ENCODE measurements at regions not wholly inside any gene's neighbourhood (a gene's known extent, or its start where the extent isn't known, plus 50 kb on each side); places are given as distances from the start of the nearest gene placed in this dataset.

DNA sequence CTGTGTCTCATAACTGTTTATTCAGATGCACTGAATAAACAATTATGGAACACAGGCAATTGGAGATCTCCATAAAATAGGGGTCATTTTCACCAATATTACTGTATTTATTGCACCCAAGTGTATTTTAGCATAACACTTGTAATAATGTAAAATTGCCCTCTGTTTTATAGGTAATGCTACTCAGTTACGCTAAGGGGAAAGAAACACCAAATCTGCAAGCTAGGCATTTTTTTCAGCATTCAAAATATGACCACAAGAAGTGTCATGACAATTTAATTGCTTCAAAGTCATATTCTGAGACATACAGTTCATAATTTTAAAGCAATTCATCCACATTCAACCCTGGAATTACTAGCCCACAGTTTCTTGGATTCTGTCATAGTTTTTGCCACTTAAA lies 643.2 kb upstream of the NOX3 start:
- Mint-ChIP-seq H3K36me3 (peaks cover 7 to 12% of the 10 kb centered on the region in 2 donors), H3K27ac (no peak overlapping the region), H3K9me3 (peaks cover 5 to 14% (median 8%) of the 10 kb centered on the region in 7 donors), H3K27me3 (no peaks in the 10 kb centered on the region), H3K4me1 (no peaks in the 10 kb centered on the region), H3K4me3 (no peak overlapping the region)
- no peak for ATAC-seq (ENCODE audit: low read depth in 2 of 2)
- DNase-seq = no peak

DNA sequence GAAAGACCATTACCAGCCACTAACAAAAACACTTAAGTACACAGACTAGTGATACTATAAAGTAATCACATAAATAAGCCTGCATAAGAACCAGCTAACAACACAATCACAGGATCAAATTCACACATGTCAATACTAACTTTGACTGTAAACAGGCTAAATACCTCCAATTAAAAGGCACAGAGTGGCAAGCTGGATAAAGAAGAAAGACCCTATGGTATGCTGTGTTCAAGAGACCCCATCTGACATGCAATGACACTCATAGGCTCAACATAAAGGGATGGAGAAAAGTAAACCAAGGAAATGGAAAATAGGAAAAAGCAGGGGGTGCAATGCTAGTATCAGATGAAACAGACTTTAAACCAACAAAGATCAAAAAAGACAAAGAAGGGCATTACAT lies 631.8 kb upstream of the NOX3 start:
- Mint-ChIP-seq H3K36me3 (peaks cover 19 to 29% of the 10 kb centered on the region in 2 donors), H3K27me3 (no peaks in the 10 kb centered on the region), H3K4me1 (no peaks in the 10 kb centered on the region), H3K9me3 (peaks cover 20 to 78% (median 64%) of the 10 kb centered on the region in 7 donors), H3K27ac (peak overlapping the region in 1 of 6 donors; percentile 17), H3K4me3 (no peak overlapping the region)
- DNase-seq (no peak), ATAC-seq (ENCODE audit: low read depth in 2 of 2) (no peak)

DNA sequence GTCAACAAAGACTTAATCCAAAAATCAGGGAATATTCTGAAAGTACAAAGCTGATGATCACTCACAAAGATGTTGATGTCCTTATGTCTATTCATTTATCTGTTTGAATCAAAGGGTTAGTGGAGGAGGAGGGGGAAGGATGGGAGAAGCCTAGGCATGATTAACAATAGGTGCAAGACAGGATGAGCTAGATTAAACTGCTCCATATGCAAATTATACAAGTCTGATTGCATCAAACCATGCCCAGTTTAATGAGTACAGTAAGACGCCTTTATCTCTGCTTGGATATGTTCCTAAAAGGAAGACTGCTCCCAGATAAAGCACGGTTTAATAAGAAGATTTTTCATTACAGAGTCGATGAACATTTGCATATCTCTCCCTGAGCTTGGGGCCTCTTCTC lies 626.4 kb upstream of the NOX3 start:
- Mint-ChIP-seq H3K36me3 (peaks cover 3 to 5% of the 10 kb centered on the region in 2 donors), H3K4me3 (no peak overlapping the region), H3K9me3 (peaks cover 3 to 24% (median 16%) of the 10 kb centered on the region in 7 donors), H3K27me3 (no peaks in the 10 kb centered on the region), H3K4me1 (no peaks in the 10 kb centered on the region), H3K27ac (no peak overlapping the region)
- no peak for DNase-seq
- no peak for ATAC-seq (ENCODE audit: low read depth in 2 of 2)

DNA sequence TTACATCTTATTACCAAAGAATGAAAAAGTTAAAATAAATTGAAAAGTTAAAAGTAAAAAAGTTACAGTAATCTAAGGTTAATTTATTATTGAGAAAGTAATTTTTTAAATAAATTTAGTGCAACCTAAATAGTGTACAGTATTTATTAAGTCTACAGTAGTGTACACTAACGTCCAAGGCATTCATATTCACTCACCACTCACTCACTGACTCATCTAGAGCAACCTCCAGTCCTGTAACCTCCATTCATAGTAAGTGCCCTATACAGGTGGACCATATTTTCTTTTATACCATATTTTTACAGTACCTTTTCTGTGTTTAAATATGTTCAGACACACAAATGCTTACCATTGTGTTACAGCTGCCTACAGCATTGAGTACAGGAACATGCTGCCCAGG lies 624.7 kb upstream of the NOX3 start:
- ATAC-seq (ENCODE audit: low read depth in 2 of 2) = no peak
- no peak for DNase-seq
- Mint-ChIP-seq H3K36me3 (no peaks in the 10 kb centered on the region), H3K9me3 (peaks cover 0 to 13% (median 7%) of the 10 kb centered on the region in 7 donors), H3K4me1 (no peaks in the 10 kb centered on the region), H3K27me3 (no peaks in the 10 kb centered on the region), H3K4me3 (no peak overlapping the region), H3K27ac (no peak overlapping the region)

DNA sequence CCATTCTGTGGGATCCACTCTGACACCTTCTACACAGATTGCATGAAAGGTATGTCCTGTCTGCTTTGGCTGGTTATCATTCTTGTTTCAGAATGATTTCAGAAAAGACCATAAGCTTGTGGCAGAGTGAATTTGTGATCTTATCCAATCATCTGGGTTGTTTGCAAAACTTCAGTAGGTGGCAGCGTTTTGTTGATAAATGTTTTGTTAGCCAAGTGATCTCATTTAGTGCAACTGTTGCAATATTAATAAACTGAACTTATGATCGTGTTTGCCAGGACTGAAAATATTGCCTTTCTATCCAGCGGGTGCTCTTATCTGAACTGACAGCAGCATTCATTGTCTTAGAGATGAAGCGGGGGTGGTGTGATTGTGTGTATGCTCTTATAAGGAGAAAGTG lies 613.2 kb upstream of the NOX3 start:
- no peak overlapping the region for H3K4me3 Mint-ChIP-seq
- no peaks in the 10 kb centered on the region for H3K27me3 Mint-ChIP-seq
- ATAC-seq (ENCODE audit: low read depth in 2 of 2) (no peak), DNase-seq (no peak)
- no peaks in the 10 kb centered on the region for H3K9me3 Mint-ChIP-seq
- peaks cover 5 to 7% (median 6%) of the 10 kb centered on the region in 3 donors for H3K4me1 Mint-ChIP-seq
- peak overlapping the region in 3 of 6 donors; percentile 3 to 76 (median 21) for H3K27ac Mint-ChIP-seq
- no peaks in the 10 kb centered on the region for H3K36me3 Mint-ChIP-seq

DNA sequence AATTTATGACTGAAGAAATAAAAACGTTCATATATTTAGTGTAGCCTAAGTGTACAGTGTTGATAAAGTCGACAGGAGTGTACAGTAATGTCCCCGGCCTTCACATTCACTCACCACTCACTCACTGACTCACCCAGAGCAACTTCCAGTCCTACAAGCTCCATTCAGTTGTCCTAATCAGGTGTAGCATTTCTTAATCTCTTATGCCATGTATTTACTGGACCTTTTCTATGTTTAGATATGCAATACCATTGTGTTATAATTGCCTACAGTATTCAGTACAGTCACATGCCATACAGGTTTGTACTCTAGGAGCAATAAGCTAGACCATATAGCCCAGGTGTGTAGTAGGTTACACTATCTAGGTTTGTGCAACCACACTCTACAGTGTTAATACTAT lies 610.2 kb upstream of the NOX3 start:
- no peak overlapping the region for H3K4me3 Mint-ChIP-seq
- peaks cover 5 to 7% (median 6%) of the 10 kb centered on the region in 3 donors for H3K4me1 Mint-ChIP-seq
- DNase-seq = no peak
- H3K36me3 Mint-ChIP-seq = no peaks in the 10 kb centered on the region
- no peak for ATAC-seq (ENCODE audit: low read depth in 2 of 2)
- H3K9me3 Mint-ChIP-seq = no peaks in the 10 kb centered on the region
- H3K27me3 Mint-ChIP-seq = no peaks in the 10 kb centered on the region
- peak overlapping the region in 1 of 6 donors; percentile 12 for H3K27ac Mint-ChIP-seq

DNA sequence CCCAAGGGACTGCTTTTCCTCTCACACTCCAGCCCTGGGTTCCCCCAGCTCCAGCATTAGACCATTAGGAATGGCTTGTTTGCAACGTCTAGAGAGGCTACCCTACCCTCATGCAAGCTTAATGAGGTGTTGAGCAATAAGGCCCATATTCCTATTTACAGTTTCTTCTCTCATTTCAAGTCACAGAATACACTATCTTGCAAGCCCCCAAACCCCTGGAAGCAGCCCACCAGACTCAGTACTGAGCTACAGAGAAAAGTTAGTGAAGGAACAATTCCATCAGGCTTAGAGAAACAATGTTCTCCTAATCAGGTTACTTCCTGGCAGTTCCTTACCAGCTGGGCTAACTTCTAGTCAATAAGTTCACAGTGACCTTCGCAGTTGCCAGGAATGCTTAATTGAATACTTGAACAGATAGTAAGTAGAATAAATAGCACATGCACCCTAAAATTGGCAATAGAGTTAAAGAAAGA lies 606.5 kb upstream of the NOX3 start:
- Mint-ChIP-seq H3K27ac (no peak overlapping the region), H3K27me3 (peaks cover 0 to 7% (median 0%) of the 10 kb centered on the region in 3 donors), H3K36me3 (peaks cover under 1 to 7% of the 10 kb centered on the region in 2 donors), H3K9me3 (peaks cover 0 to 4% (median 0%) of the 10 kb centered on the region in 7 donors), H3K4me1 (peaks cover 3 to 10% (median 6%) of the 10 kb centered on the region in 3 donors), H3K4me3 (no peak overlapping the region)
- DNase-seq = no peak
- ATAC-seq (ENCODE audit: low read depth in 2 of 2) = no peak

DNA sequence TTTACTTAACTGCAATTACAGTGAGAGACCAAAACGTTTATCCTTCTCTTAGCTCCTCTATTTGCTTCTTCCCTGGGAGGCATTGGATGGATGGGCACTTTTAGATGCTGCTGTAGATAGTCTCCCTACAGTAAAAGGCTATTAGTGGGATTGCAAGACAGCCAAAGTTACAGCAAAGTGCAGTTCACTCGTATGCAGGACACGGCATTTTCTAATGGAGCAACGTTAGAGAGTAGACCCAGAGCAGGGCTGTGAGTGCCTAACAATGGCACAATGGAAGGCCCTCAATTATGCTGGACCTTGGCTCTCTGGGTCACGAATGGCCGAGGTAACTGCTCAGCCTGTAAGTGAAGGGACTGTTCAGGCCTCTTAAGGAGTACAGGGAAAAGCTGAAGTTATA lies 605.8 kb upstream of the NOX3 start:
- Mint-ChIP-seq H3K27ac (peak overlapping the region in 1 of 6 donors; percentile 76), H3K27me3 (peaks cover 0 to 7% (median 0%) of the 10 kb centered on the region in 3 donors)

DNA sequence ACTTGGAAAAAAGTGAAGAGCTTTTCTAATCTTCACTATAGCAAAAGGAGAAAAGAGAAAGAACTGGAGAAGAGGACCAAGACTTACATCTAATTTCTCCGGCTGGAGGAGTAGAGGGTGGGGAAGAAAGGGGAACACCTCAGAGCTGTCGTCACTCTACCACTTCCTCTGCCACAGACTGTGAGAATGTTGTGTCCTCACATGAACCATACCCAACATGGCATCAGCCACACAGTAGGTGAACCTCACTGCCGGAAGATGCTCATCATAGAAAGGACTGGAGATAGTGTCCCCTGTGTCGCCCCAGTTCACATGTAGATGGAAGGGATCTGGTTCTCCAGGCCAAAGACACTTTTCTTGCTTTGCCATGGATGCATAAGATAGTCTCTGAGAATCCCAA lies 604.4 kb upstream of the NOX3 start:
- peak; percentile 70 to 83 for ATAC-seq (ENCODE audit: low read depth in 2 of 2)
- Mint-ChIP-seq H3K36me3 (peaks cover 7 to 8% of the 10 kb centered on the region in 2 donors), H3K27ac (peak overlapping the region in 3 of 6 donors; percentile 31 to 58 (median 50)), H3K4me1 (peaks cover 3 to 10% (median 6%) of the 10 kb centered on the region in 3 donors), H3K4me3 (no peak overlapping the region), H3K9me3 (peaks cover 0 to 13% (median 6%) of the 10 kb centered on the region in 7 donors), H3K27me3 (peaks cover 0 to 7% (median 0%) of the 10 kb centered on the region in 3 donors)
- peak; percentile 11 for DNase-seq

More for the DNA sequence above, 605.8 kb upstream of the NOX3 start:
- ATAC-seq (ENCODE audit: low read depth in 2 of 2) (no peak), DNase-seq (no peak)
- Mint-ChIP-seq H3K36me3 (peaks cover 7% of the 10 kb centered on the region in 2 donors), H3K4me1 (peaks cover 3 to 10% (median 6%) of the 10 kb centered on the region in 3 donors), H3K9me3 (peaks cover 0 to 6% (median 4%) of the 10 kb centered on the region in 7 donors), H3K4me3 (no peak overlapping the region)

DNA sequence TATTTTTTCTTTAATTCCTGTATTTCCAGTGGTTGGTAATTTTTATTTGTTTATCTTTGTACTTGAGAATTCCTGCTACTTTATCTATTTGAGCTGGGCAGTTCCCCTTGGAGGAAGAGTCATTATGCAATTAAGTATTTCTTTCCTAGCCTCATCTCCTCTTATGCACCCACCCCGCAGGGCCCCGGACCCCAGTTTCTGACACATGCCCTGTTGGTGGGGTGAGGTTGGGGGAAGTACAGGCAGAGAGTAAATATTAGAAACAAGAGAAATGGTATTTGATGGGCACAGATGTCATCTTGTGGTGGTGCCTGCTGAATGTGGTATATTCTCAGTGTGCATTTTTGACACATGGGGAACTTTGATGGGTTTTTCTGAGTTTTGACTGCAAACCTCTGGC lies 602.7 kb upstream of the NOX3 start:
- peaks cover 0 to 13% (median 7%) of the 10 kb centered on the region in 7 donors for H3K9me3 Mint-ChIP-seq
- DNase-seq (no peak), ATAC-seq (ENCODE audit: low read depth in 2 of 2) (no peak)
- H3K36me3 Mint-ChIP-seq = peaks cover 7 to 8% of the 10 kb centered on the region in 2 donors
- H3K4me1 Mint-ChIP-seq = peaks cover 3 to 10% (median 6%) of the 10 kb centered on the region in 3 donors
- no peak overlapping the region for H3K4me3 Mint-ChIP-seq
- H3K27ac Mint-ChIP-seq = peak overlapping the region in 1 of 6 donors; percentile 26
- H3K27me3 Mint-ChIP-seq = peaks cover 0 to 7% (median 0%) of the 10 kb centered on the region in 3 donors

DNA sequence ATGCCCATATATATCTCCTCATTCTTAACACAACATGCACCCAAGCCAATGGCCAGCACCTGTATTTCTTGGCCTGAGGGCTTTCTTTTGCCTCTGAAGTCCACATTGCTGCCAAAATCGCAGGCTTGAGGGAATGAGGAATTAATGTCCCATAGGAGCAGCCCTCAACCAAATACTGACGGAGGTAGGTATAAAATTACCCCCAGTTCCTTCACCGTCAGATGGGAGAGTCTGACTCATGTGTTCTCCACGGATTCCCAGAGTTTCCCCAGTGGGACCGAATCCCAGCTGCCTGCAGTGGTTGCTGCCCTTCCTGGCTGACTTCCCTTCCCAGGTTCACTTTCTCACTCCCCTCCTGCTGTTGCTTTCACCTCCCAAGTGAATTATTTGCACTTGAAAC lies 602.2 kb upstream of the NOX3 start:
- H3K4me1 Mint-ChIP-seq = peaks cover 3 to 10% (median 6%) of the 10 kb centered on the region in 3 donors
- no peak for ATAC-seq (ENCODE audit: low read depth in 2 of 2)
- peaks cover 0 to 13% (median 8%) of the 10 kb centered on the region in 7 donors for H3K9me3 Mint-ChIP-seq

DNA sequence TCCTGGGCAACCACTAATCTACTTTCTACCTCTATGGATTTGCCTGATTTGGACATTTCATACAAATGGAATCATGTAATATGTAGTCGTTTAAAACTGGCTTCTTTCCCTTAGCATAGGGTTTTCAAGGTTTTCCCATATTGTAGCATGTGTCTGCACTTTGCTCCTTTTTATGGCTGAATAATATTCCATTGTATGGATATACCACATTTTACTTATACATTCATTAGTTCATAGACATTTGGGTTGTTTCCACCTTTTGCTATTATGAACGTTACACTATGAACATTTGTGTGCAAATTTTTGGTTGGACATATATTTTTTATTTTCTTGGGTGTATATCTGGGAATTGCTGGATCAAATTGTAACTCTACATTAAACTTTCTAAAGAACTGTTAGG lies 600.4 kb upstream of the NOX3 start:
- H3K36me3 Mint-ChIP-seq = peaks cover 7 to 8% of the 10 kb centered on the region in 2 donors
- H3K4me3 Mint-ChIP-seq = no peak overlapping the region
- peaks cover 0 to 7% (median 0%) of the 10 kb centered on the region in 3 donors for H3K27me3 Mint-ChIP-seq
- no peak for ATAC-seq (ENCODE audit: low read depth in 2 of 2)
- H3K4me1 Mint-ChIP-seq = peaks cover 3 to 10% (median 6%) of the 10 kb centered on the region in 3 donors
- no peak overlapping the region for H3K27ac Mint-ChIP-seq
- no peak for DNase-seq
- peaks cover 0 to 13% (median 8%) of the 10 kb centered on the region in 7 donors for H3K9me3 Mint-ChIP-seq

More for the DNA sequence above, 602.2 kb upstream of the NOX3 start:
- Mint-ChIP-seq H3K36me3 (peaks cover 7 to 8% of the 10 kb centered on the region in 2 donors), H3K27ac (peak overlapping the region in 1 of 6 donors; percentile 26), H3K27me3 (peaks cover 0 to 7% (median 0%) of the 10 kb centered on the region in 3 donors), H3K4me3 (no peak overlapping the region)
- DNase-seq = no peak

DNA sequence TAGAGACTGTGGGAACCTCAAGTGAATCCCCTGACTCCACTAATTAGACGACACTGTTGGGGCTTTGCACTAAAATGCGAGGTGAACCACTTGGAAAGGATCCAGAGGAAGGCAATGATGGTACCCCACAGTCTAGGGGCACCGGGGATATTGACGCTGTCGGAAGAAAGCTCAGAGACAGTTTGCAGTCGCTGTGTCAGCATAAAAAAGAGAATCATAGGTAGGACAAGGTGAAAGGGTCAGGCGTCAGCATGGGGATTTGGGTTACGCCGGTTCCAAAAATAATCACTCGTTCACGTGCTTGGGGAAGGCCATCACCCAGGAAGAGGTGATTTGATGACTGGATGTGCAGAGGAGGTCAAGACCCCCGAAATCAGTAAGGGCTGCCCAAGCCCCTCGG lies 598.0 kb upstream of the NOX3 start:
- ATAC-seq (ENCODE audit: low read depth in 2 of 2) (no peak), DNase-seq (no peak)
- Mint-ChIP-seq H3K36me3 (peaks cover 8 to 19% of the 10 kb centered on the region in 2 donors), H3K27me3 (peaks cover 0 to 7% (median 0%) of the 10 kb centered on the region in 3 donors), H3K9me3 (peaks cover 0 to 18% (median 13%) of the 10 kb centered on the region in 7 donors), H3K4me1 (no peaks in the 10 kb centered on the region), H3K27ac (no peak overlapping the region), H3K4me3 (no peak overlapping the region)

DNA sequence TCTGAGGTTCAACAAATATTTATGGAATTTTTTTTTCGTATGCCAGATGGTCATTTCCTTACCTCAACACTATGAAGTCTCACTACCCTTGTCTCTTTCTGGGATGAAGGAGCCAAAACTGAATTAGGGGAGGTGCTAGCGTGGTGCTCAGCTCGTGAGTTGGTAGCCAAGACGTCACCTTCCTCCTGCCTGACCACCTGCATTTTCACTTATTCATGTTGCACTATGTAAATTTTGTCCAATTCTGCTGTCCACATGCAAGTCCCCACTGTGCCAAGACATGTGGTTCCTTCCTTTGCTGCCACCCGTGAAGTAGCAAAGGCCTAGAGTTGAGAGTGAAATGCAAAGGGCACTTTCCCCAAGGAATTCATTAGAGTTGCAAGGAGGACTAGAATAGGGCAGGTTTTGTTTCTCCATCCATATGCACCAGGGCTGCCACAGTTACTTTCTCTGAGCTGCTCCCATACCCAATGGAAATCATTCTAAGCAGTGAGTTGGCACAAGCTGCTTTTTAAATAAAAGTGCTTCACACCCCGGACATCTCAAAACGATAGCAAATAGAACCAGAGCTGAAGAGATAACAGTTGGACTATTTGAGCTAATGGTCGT lies 591.3 kb upstream of the NOX3 start:
- Mint-ChIP-seq H3K9me3 (peaks cover 3 to 21% (median 8%) of the 10 kb centered on the region in 7 donors), H3K36me3 (peaks cover 3 to 24% of the 10 kb centered on the region in 2 donors), H3K27me3 (no peaks in the 10 kb centered on the region), H3K4me1 (no peaks in the 10 kb centered on the region), H3K4me3 (no peak overlapping the region), H3K27ac (no peak overlapping the region)
- no peak for DNase-seq
- no peak for ATAC-seq (ENCODE audit: low read depth in 2 of 2)

Measured in naive B cell (primary cell).